Vagina (tissue), 2 donors: ENCODE measurements at regions not wholly inside any gene's neighbourhood (a gene's known extent, or its start where the extent isn't known, plus 50 kb on each side); places are given as distances from the start of the nearest gene placed in this dataset.

Experiments used
- DNase-seq, 2 donors: peaks; one replicate each; pipeline ENCODE4 v3.0.0-alpha.2; 2017; ENCODE audit errors: extremely low spot score in 2 of 2
- H3K27ac ChIP-seq: fragments of 200-600 bp; sonication (generic); one replicate; pipeline ENCODE4 v1.5.1; 2019
- H3K27me3 ChIP-seq: fragments of 200-600 bp; sonication (generic); one replicate; pipeline ENCODE4 v1.5.1; 2019
- H3K36me3 ChIP-seq, 2 donors: fragments of 200-600 bp; sonication (generic); one replicate each; pipeline ENCODE4 v1.5.1; 2017 to 2019
- H3K4me1 ChIP-seq: fragments of 200-600 bp; sonication (generic); one replicate; pipeline ENCODE4 v1.5.1; 2019
- H3K4me3 ChIP-seq, 2 donors: fragments of 200-600 bp; sonication (generic); 1 replicate in 1 of 2; 2 replicates in 1 of 2; pipeline ENCODE4 v1.5.1; 2016 to 2019
- H3K9me3 ChIP-seq: fragments of 200-600 bp; sonication (generic); one replicate; pipeline ENCODE4 v1.5.1; 2019
- POLR2A ChIP-seq, 2 donors: fragments of 450-650 bp; IDR thresholded peaks; one replicate each; pipeline ENCODE4 v1.6.1; 2017; ENCODE audit warnings: antibody characterized with exemption in 2 of 2, mild to moderate bottlenecking in 2 of 2, moderate library complexity in 2 of 2
- POLR2AphosphoS5 ChIP-seq, 2 donors: sonication (generic); formaldehyde crosslinking; IDR thresholded peaks; one replicate each; pipeline ENCODE4 v1.9.0; 2017; ENCODE audit warnings: antibody characterized with exemption in 2 of 2, mild to moderate bottlenecking in 2 of 2, low read depth in 1 of 2; ENCODE audit not compliant: insufficient read depth in 1 of 2
- intact Hi-C: fragments of 100-400 bp; cut with DNase I; formaldehyde crosslinking; loops from one replicate; pipeline ENCODE4 v1.15.1; 2023
- TF ChIP-seq, protein P1 (sequence below), 3 experiments: fragments of 450-650 bp in 2 of 3; fragments of 200-600 bp in 1 of 3; sonication (generic) in 1 of 3; IDR thresholded peaks; one replicate each; pipeline ENCODE4 v1.5.1; 2017 to 2019; ENCODE audit warnings: antibody characterized with exemption in 3 of 3, mild to moderate bottlenecking in 2 of 3, moderate library complexity in 2 of 3

DNA sequence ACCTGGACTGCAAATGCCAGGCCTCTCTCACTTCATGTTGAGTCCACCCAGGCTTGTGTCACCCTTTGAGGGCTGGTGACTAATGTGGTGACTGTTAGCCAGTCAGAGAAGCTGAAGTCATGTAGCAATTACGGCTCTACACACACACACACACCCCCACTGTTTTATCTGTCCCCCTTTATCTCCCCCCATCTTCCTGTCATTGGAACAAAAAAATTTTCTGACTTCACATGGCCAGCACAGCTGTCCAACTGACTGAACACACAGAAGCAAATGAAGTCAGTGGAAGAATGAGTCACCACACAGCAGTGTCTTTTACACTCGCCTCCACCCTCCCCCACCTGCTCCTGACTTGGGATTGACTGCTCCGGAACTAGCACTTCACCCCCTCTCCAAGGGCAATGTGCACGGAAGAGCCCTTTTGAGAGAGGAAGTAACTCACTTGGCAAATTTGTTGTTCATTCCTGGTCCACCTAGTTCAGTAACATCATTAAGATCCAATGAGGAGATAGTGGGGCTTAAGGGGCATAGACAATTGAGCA, 198.0 kb downstream of the RNF144B start:
- Histone ChIP-seq H3K9me3 (no peaks in the 10 kb centered on the region), H3K27ac (no peak overlapping the region), H3K4me3 (no peak overlapping the region), H3K4me1 (no peaks in the 10 kb centered on the region), H3K27me3 (no peaks in the 10 kb centered on the region), H3K36me3 (no peaks in the 10 kb centered on the region)
- DNase-seq = no peak
- intact Hi-C loops = no loop called here
- TF ChIP-seq, protein P1, sequence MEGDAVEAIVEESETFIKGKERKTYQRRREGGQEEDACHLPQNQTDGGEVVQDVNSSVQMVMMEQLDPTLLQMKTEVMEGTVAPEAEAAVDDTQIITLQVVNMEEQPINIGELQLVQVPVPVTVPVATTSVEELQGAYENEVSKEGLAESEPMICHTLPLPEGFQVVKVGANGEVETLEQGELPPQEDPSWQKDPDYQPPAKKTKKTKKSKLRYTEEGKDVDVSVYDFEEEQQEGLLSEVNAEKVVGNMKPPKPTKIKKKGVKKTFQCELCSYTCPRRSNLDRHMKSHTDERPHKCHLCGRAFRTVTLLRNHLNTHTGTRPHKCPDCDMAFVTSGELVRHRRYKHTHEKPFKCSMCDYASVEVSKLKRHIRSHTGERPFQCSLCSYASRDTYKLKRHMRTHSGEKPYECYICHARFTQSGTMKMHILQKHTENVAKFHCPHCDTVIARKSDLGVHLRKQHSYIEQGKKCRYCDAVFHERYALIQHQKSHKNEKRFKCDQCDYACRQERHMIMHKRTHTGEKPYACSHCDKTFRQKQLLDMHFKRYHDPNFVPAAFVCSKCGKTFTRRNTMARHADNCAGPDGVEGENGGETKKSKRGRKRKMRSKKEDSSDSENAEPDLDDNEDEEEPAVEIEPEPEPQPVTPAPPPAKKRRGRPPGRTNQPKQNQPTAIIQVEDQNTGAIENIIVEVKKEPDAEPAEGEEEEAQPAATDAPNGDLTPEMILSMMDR (IDR thresholded peaks at IDR 0.05) = no peak
- TF ChIP-seq POLR2A (IDR thresholded peaks at IDR 0.05) (no peak), POLR2AphosphoS5 (IDR thresholded peaks at IDR 0.05; ENCODE audit: insufficient read depth in 1 of 2, low read depth in 1 of 2) (no peak)

DNA sequence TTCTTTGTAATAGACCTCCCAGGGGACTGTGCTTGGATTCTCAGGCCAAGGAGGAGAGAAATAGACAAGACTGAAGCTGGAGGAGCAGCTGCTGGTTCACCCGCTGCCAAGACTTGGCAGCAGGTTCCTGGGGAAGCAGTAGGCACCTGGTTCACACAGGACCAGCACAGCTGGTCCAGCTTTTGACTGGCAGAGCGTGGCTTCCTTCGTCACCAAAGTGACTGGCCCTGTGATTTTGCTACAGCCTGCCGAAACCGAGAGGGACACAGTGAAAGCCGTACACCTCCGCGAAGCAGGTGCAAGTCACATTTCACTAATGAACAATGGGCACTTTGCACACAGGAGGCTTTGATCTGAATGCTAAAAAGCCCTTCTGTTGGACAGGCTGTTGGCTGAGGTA, 199.0 kb downstream of the RNF144B start:
- no peaks in the 10 kb centered on the region for H3K27me3 ChIP-seq
- DNase-seq = no peak
- H3K36me3 ChIP-seq = no peaks in the 10 kb centered on the region
- TF ChIP-seq POLR2AphosphoS5 (IDR thresholded peaks at IDR 0.05; ENCODE audit: insufficient read depth in 1 of 2, low read depth in 1 of 2) = no peak
- TF ChIP-seq POLR2A (IDR thresholded peaks at IDR 0.05) = no peak
- TF ChIP-seq, protein P1 (IDR thresholded peaks at IDR 0.05) = no peak
- no peak overlapping the region for H3K4me3 ChIP-seq
- no peak overlapping the region for H3K27ac ChIP-seq
- no peaks in the 10 kb centered on the region for H3K9me3 ChIP-seq
- intact Hi-C loops = no loop called here
- no peaks in the 10 kb centered on the region for H3K4me1 ChIP-seq

DNA sequence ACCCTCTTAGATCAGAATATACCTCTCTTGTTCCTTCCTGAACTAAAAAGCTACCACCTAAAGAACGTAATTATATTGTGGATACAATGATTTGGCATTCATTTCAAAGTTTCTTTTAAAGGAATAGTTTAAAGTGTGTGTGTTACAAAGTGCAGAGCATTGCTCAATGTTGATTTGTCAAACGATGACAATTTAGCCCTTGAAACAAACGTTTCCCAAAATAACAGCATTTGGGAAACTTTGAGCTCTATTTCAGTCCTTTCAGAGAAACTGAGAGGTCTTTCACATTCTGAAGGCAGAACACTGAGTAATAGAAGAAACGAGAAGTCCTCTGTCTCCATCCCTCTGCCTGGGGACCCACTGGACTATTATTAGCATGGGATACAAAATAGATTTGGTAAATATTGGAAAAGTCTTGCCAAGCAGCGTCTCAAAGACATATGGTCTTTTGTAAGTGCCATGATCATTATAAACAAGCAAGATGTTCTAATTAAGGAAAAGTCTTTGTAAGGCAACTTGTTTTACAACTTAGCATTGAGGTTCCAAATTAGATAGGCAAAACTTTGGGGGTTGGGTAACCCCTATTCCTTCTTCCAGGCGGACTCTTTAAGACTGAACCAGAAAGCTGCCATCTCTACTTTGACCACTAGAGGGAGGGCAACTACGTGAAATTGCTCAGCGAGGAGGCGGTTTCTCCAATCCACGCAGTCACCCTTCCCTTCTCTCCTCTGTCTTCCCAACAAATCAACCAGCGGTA, 208.8 kb downstream of the RNF144B start:
- Histone ChIP-seq H3K4me3 (no peak overlapping the region), H3K27me3 (no peaks in the 10 kb centered on the region), H3K27ac (peak overlapping the region; percentile 34), H3K4me1 (no peaks in the 10 kb centered on the region), H3K9me3 (no peaks in the 10 kb centered on the region), H3K36me3 (no peaks in the 10 kb centered on the region)
- DNase-seq = no peak
- TF ChIP-seq POLR2AphosphoS5 (IDR thresholded peaks at IDR 0.05; ENCODE audit: insufficient read depth in 1 of 2, low read depth in 1 of 2) = peak in 1 of 2 donors; percentile 8
- TF ChIP-seq, protein P1 (IDR thresholded peaks at IDR 0.05) = peak; percentile 76 to 90 (median 77)
- TF ChIP-seq POLR2A (IDR thresholded peaks at IDR 0.05) = no peak
- intact Hi-C loops = no loop called here

DNA sequence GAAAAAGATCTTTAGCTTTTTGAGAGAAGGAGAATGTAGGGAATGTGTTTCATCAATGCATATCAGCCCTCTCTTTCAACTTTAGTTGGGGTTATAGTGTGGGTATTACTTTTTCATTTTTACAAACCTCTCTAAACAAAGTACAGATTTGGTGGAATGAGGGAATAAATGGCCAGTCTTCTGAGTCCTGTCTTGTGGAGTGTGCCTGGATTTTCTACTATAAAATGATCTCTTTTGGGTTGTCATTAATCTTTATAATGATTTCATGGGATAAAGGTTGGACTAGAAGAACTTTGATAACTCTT, 209.3 kb downstream of the RNF144B start:
- Histone ChIP-seq H3K9me3 (no peaks in the 10 kb centered on the region), H3K4me3 (no peak overlapping the region), H3K36me3 (no peaks in the 10 kb centered on the region), H3K4me1 (no peaks in the 10 kb centered on the region), H3K27ac (peak overlapping the region; percentile 34), H3K27me3 (no peaks in the 10 kb centered on the region)
- no peak for DNase-seq
- TF ChIP-seq, protein P1 (IDR thresholded peaks at IDR 0.05) = no peak
- TF ChIP-seq POLR2A (IDR thresholded peaks at IDR 0.05) (no peak), POLR2AphosphoS5 (IDR thresholded peaks at IDR 0.05; ENCODE audit: insufficient read depth in 1 of 2, low read depth in 1 of 2) (no peak)
- intact Hi-C loops = no loop called here

DNA sequence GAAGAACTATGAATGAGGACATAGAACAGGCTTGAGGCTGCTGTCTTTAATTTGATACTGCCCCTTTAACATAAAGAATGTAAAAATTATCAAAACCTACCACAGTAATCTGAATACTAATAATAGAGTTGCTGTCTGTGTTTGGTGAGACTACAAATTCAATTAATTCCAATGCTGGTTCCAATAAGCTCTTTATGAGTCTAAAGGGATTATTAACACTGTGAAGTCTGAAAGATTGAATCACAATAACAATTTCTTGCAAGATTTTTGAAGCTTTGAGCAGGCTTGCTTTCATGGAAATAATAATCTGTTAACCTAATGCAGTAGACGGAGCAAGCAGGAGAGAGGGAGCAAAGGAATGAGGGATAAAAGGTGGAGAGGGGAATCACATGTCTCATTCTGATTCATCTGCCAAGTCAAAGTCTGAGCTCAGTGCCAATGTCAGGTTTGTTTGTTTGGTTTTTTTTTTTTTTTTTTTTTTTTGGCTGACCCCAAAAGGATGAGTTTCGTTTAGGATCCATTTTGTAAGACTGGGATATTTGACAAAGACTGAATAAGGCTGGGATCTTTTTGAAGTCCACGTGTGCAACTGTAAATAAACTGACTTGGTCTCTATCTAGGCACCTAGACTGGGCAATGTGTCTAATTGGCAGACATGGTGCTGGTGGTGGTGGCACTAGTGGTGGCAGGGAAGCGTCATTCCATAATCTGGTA, 211.6 kb downstream of the RNF144B start:
- H3K9me3 ChIP-seq = no peaks in the 10 kb centered on the region
- no peak overlapping the region for H3K27ac ChIP-seq
- TF ChIP-seq, protein P1 (IDR thresholded peaks at IDR 0.05) = no peak
- TF ChIP-seq POLR2A (IDR thresholded peaks at IDR 0.05) = no peak
- no peak for TF ChIP-seq POLR2AphosphoS5 (IDR thresholded peaks at IDR 0.05; ENCODE audit: insufficient read depth in 1 of 2, low read depth in 1 of 2)
- DNase-seq = no peak
- H3K4me3 ChIP-seq = no peak overlapping the region
- H3K36me3 ChIP-seq = no peaks in the 10 kb centered on the region
- H3K27me3 ChIP-seq = no peaks in the 10 kb centered on the region
- intact Hi-C loops = no loop called here
- H3K4me1 ChIP-seq = no peaks in the 10 kb centered on the region
